KOPT-K1 (cell line): ENCODE measurements at regions not wholly inside any gene's neighbourhood (a gene's known extent, or its start where the extent isn't known, plus 50 kb on each side); places are given as distances from the start of the nearest gene placed in this dataset.

Experiments used
- H3K27ac ChIP-seq: fragments of 200-600 bp; sonication (generic); 2 replicates; pipeline ENCODE4 v1.5.1; 2016; ENCODE audit warnings: antibody characterized with exemption, mild to moderate bottlenecking, low read depth, low read length; ENCODE audit not compliant: poor library complexity, severe bottlenecking
- H3K36me3 ChIP-seq: fragments of 200-600 bp; sonication (generic); 2 replicates; pipeline ENCODE4 v1.5.1; 2017; ENCODE audit warnings: antibody characterized with exemption, mild to moderate bottlenecking, low read length, moderate library complexity; ENCODE audit not compliant: insufficient read depth
- H3K9me3 ChIP-seq: fragments of 200-600 bp; sonication (generic); 2 replicates; pipeline ENCODE4 v1.5.1; 2017; ENCODE audit warnings: antibody characterized with exemption, low read length, mild to moderate bottlenecking; ENCODE audit not compliant: insufficient read depth, poor library complexity, severe bottlenecking

GRCh38 chr2:60007671-60008070 lies 545.8 kb downstream of the BCL11A start:
- Histone ChIP-seq H3K27ac (no peak overlapping the region), H3K36me3 (no peaks in the 10 kb centered on the region), H3K9me3 (peaks cover 17% of the 10 kb centered on the region)

- no peak overlapping the region for H3K27ac ChIP-seq
- H3K9me3 ChIP-seq: no peaks in the 10 kb centered on the region
- H3K36me3 ChIP-seq: no peaks in the 10 kb centered on the region
Measured at GRCh38 chr2:60003076-60003475, 550.4 kb downstream of the BCL11A start.

GRCh38 chr2:60002183-60002867 lies 551.1 kb downstream of the BCL11A start:
- Histone ChIP-seq H3K9me3 (no peaks in the 10 kb centered on the region), H3K27ac (no peak overlapping the region), H3K36me3 (no peaks in the 10 kb centered on the region)

GRCh38 chr2:60000686-60001085 lies 552.8 kb downstream of the BCL11A start:
- H3K36me3 ChIP-seq: no peaks in the 10 kb centered on the region
- H3K27ac ChIP-seq: no peak overlapping the region
- no peaks in the 10 kb centered on the region for H3K9me3 ChIP-seq

GRCh38 chr2:59998324-59998723 lies 555.1 kb downstream of the BCL11A start:
- H3K9me3 ChIP-seq: no peaks in the 10 kb centered on the region
- no peaks in the 10 kb centered on the region for H3K36me3 ChIP-seq
- H3K27ac ChIP-seq: no peak overlapping the region

- no peak overlapping the region for H3K27ac ChIP-seq
- H3K9me3 ChIP-seq: no peaks in the 10 kb centered on the region
- H3K36me3 ChIP-seq: no peaks in the 10 kb centered on the region
Measured at GRCh38 chr2:59997371-59997770, 556.1 kb downstream of the BCL11A start.

- Histone ChIP-seq H3K27ac (no peak overlapping the region), H3K36me3 (no peaks in the 10 kb centered on the region), H3K9me3 (no peaks in the 10 kb centered on the region)
Measured at GRCh38 chr2:59996855-59997254, 556.6 kb downstream of the BCL11A start.

GRCh38 chr2:59993726-59994125 lies 559.7 kb downstream of the BCL11A start:
- H3K36me3 ChIP-seq: no peaks in the 10 kb centered on the region
- peaks cover 4% of the 10 kb centered on the region for H3K9me3 ChIP-seq
- H3K27ac ChIP-seq: no peak overlapping the region

- Histone ChIP-seq H3K27ac (no peak overlapping the region), H3K9me3 (peaks cover 4% of the 10 kb centered on the region), H3K36me3 (no peaks in the 10 kb centered on the region)
Measured at GRCh38 chr2:59988341-59988740, 565.1 kb downstream of the BCL11A start.

GRCh38 chr2:59986511-59986910 lies 566.9 kb downstream of the BCL11A start:
- H3K9me3 ChIP-seq: peaks cover 4% of the 10 kb centered on the region

GRCh38 chr2:59985923-59986322 lies 567.5 kb downstream of the BCL11A start:
- H3K9me3 ChIP-seq: peaks cover 4% of the 10 kb centered on the region
- no peak overlapping the region for H3K27ac ChIP-seq
- H3K36me3 ChIP-seq: no peaks in the 10 kb centered on the region

More at GRCh38 chr2:59986511-59986910, 566.9 kb downstream of the BCL11A start:
- no peaks in the 10 kb centered on the region for H3K36me3 ChIP-seq
- no peak overlapping the region for H3K27ac ChIP-seq

GRCh38 chr2:59974051-59974766 lies 579.2 kb downstream of the BCL11A start:
- Histone ChIP-seq H3K9me3 (no peaks in the 10 kb centered on the region), H3K27ac (peak overlapping the region; percentile 48), H3K36me3 (no peaks in the 10 kb centered on the region)

GRCh38 chr2:59969161-59969560 lies 584.3 kb downstream of the BCL11A start:
- no peak overlapping the region for H3K27ac ChIP-seq

GRCh38 chr2:59968441-59968840 lies 585.0 kb downstream of the BCL11A start:
- no peak overlapping the region for H3K27ac ChIP-seq
- H3K9me3 ChIP-seq: no peaks in the 10 kb centered on the region
- no peaks in the 10 kb centered on the region for H3K36me3 ChIP-seq

More at GRCh38 chr2:59969161-59969560, 584.3 kb downstream of the BCL11A start:
- no peaks in the 10 kb centered on the region for H3K36me3 ChIP-seq
- no peaks in the 10 kb centered on the region for H3K9me3 ChIP-seq

GRCh38 chr2:59967691-59968090 lies 585.8 kb downstream of the BCL11A start:
- Histone ChIP-seq H3K36me3 (no peaks in the 10 kb centered on the region), H3K9me3 (no peaks in the 10 kb centered on the region), H3K27ac (no peak overlapping the region)

GRCh38 chr2:59963157-59963556 lies 590.3 kb downstream of the BCL11A start:
- Histone ChIP-seq H3K9me3 (no peaks in the 10 kb centered on the region), H3K36me3 (no peaks in the 10 kb centered on the region), H3K27ac (no peak overlapping the region)
